Activated T-cell treated with anti-CD3 and anti-CD28 coated beads, Interleukin-2, amount 50 U/mL, for 72 hours (primary cell): ENCODE measurements at regions not wholly inside any gene's neighbourhood (a gene's known extent, or its start where the extent isn't known, plus 50 kb on each side); places are given as distances from the start of the nearest gene placed in this dataset.

Experiments used
- ATAC-seq, 2 donors: fragments of 150-1000 bp; cut with Tn5 transposase; replicated peaks in 1 of 2; 2 replicates each; pipeline ENCODE4 v1.10.0; 2021; ENCODE audit warnings: moderate library complexity in 2 of 2, mild to moderate bottlenecking in 1 of 2
- DNase-seq, 2 donors: peaks; one replicate each; pipeline ENCODE4 v3.0.0; 2021 to 2022; ENCODE audit warnings: mixed read lengths in 1 of 2
- H3K27ac Mint-ChIP-seq: one replicate; pipeline ENCODE4 v1.8.0; 2022; ENCODE audit warnings: mild to moderate bottlenecking, moderate library complexity, mixed read lengths
- H3K27me3 Mint-ChIP-seq: one replicate; pipeline ENCODE4 v1.8.0; 2022; ENCODE audit warnings: low read depth, mixed read lengths
- H3K36me3 Mint-ChIP-seq, 2 donors: one replicate each; pipeline ENCODE4 v1.8.0; 2022; ENCODE audit warnings: mixed read lengths in 2 of 2, mild to moderate bottlenecking in 1 of 2; ENCODE audit not compliant: insufficient read depth in 2 of 2
- H3K4me1 Mint-ChIP-seq: one replicate; pipeline ENCODE4 v1.8.0; 2022; ENCODE audit warnings: low read depth, mixed read lengths
- H3K4me3 Mint-ChIP-seq, 2 donors: one replicate each; pipeline ENCODE4 v1.8.0; 2022; ENCODE audit warnings: mild to moderate bottlenecking in 2 of 2, mixed read lengths in 2 of 2, moderate library complexity in 2 of 2
- H3K9me3 Mint-ChIP-seq, 2 donors: one replicate each; pipeline ENCODE4 v1.8.0; 2022; ENCODE audit warnings: mixed read lengths in 2 of 2

DNA sequence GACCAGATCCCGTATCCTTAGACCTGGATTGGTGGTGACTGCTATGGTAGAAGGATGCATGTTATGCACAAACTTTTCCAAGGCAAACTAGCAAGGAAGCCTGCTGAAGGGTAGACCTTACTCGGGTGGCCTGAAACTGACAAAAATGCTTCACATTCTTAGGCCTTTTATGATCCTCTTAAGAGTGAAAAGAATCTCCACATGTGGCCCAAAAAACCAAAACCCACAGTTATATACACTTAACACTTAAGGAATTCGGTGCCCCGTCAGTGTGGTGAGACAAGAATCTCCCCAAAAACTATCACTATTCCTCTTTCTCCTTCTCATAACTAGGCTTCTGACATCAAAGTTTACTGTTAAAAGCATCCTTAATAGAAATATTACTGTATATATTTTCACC lies 130.1 kb upstream of the SOX2 start:
- ATAC-seq = no peak
- Mint-ChIP-seq H3K4me3 (no peak overlapping the region), H3K36me3 (peaks cover 0 to 2% of the 10 kb centered on the region in 2 donors), H3K4me1 (no peaks in the 10 kb centered on the region), H3K27me3 (no peaks in the 10 kb centered on the region), H3K9me3 (peaks cover 5 to 6% of the 10 kb centered on the region in 2 donors), H3K27ac (no peak overlapping the region)
- no peak for DNase-seq

DNA sequence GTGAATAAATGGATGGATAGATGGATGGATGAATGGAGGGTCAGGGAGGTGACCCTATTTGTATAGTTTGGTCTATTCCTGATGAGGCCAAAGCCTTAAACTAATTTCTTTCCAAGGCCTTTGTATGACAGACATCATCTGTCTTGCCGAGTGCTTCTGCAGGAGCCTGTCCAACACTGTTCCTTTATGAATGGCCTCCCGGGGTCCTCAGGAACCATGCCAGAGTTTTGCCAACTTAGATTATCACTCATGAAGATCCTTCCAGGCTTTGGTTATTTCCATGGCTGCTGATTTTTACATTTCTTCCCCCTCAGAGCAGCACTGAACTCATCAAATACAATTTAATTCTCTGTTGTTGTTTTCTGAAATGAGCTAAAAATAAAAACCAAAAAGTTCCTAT lies 133.0 kb upstream of the SOX2 start:
- Mint-ChIP-seq H3K9me3 (peaks cover 1 to 2% of the 10 kb centered on the region in 2 donors), H3K4me3 (no peak overlapping the region), H3K27ac (no peak overlapping the region), H3K27me3 (no peaks in the 10 kb centered on the region), H3K36me3 (peaks cover 0 to 2% of the 10 kb centered on the region in 2 donors), H3K4me1 (no peaks in the 10 kb centered on the region)
- DNase-seq (no peak), ATAC-seq (no peak)

DNA sequence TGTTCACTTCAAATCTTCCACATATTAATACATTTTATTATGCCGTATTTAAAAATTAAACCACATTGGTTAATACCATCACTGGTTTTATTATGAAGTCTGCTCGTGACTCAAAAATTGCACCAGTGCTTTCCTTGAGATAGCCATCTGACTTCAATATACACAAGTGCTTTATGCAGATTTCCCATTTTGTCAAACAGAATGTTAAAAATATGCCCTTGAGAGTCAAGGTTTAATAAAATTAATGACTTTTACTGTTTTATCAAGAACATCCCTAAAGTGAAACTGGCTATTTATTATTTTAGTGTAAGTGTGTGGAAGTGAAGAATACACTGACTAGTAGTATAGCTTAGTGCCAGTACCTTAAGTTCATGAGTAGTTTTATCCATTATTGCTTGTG lies 139.3 kb upstream of the SOX2 start:
- no peaks in the 10 kb centered on the region for H3K4me1 Mint-ChIP-seq
- H3K9me3 Mint-ChIP-seq = no peaks in the 10 kb centered on the region
- no peaks in the 10 kb centered on the region for H3K27me3 Mint-ChIP-seq
- no peak for ATAC-seq
- no peak overlapping the region for H3K27ac Mint-ChIP-seq
- no peak overlapping the region for H3K4me3 Mint-ChIP-seq
- no peak for DNase-seq
- H3K36me3 Mint-ChIP-seq = no peaks in the 10 kb centered on the region

DNA sequence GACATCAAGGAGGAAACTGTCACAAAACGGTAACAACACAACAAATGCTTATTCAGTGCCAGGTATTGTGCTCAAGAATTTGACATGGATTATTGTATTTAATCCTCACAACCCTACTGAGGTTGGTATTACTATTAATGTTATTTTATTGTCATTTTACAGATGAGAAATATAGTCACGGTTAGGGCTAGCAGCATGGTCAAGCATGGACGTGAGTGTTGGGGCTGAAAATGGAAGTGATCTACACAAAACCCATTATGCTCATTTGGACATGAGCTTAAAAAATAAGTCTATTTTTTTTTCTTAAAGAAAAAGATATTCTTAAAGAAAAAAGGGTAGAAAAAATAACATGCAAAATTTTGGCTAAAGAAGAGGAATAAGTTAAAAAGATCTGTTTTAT lies 141.3 kb upstream of the SOX2 start:
- Mint-ChIP-seq H3K36me3 (no peaks in the 10 kb centered on the region), H3K4me3 (no peak overlapping the region), H3K4me1 (no peaks in the 10 kb centered on the region), H3K27me3 (no peaks in the 10 kb centered on the region), H3K27ac (no peak overlapping the region), H3K9me3 (no peaks in the 10 kb centered on the region)
- DNase-seq (no peak), ATAC-seq (no peak)

DNA sequence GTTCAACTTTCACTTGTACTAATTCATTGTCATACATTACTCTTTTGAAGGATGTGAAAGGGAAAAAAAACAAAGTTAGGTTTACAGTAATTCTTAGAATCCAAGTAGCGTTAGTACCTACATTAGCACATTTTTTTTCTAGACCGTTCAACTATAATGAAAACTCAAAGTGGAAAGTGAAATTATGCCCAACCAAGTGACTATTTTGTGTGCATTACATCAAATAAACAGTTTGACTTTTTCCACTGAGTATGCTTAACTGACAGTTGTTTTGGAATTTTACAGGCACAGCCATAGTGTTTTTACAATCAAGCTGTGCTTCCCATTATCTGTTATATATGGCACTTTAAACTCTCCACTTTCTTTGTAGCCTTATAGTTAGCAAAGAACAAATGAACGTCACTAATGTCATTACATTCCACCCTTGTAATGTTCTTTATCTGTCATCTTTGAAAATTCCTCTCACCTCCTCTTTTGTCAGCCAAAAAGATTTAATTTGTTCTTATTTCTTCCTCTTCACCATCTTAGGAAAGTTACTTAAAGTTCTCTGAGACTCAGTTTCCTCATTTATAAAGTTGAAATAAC lies 142.3 kb upstream of the SOX2 start:
- H3K4me3 Mint-ChIP-seq = no peak overlapping the region
- H3K9me3 Mint-ChIP-seq = no peaks in the 10 kb centered on the region
- H3K27me3 Mint-ChIP-seq = no peaks in the 10 kb centered on the region
- H3K4me1 Mint-ChIP-seq = no peaks in the 10 kb centered on the region
- ATAC-seq (no peak), DNase-seq (no peak)
- no peaks in the 10 kb centered on the region for H3K36me3 Mint-ChIP-seq
- no peak overlapping the region for H3K27ac Mint-ChIP-seq

DNA sequence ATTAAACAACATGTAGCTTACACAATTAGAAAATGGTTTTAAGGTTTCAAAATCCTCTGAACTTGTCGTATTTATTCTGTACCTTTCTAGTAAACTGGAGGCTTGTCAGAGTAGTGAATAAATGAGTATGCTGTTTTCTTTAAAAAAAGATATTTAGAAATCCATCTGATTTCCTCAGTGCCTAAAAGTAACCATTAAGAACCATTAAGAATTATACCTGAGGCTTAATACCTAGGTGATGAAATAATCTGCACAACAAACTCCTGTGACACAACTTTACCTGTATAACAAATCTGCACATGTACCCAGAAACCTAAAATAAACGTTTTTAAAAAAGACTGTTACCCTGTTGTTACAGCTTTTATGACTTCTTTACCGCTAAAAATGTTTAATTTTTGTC lies 143.0 kb upstream of the SOX2 start:
- Mint-ChIP-seq H3K36me3 (no peaks in the 10 kb centered on the region), H3K27ac (no peak overlapping the region), H3K9me3 (no peaks in the 10 kb centered on the region), H3K27me3 (no peaks in the 10 kb centered on the region), H3K4me1 (no peaks in the 10 kb centered on the region), H3K4me3 (no peak overlapping the region)
- DNase-seq (no peak), ATAC-seq (no peak)

DNA sequence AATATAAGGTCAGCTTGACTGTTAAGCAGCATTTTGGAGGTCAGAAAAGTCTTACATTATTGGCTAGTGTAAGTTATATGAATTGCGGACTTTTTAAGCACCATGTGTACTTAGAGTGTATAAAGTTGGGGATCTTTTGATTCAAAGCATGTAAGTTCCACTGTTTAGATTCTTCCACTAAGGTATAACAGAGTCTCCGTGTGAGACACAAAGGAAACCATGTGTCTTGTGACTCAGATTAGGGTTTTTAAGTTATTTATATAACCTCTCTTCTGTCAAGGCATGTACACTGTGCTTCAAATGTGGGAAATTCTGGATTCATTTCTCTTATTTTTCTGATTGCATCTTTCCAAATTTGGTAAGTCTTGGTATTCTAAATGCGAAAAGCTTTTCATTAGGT lies 143.5 kb upstream of the SOX2 start:
- Mint-ChIP-seq H3K4me3 (no peak overlapping the region), H3K36me3 (no peaks in the 10 kb centered on the region), H3K4me1 (no peaks in the 10 kb centered on the region), H3K27me3 (no peaks in the 10 kb centered on the region), H3K27ac (no peak overlapping the region), H3K9me3 (no peaks in the 10 kb centered on the region)
- ATAC-seq (no peak), DNase-seq (no peak)

DNA sequence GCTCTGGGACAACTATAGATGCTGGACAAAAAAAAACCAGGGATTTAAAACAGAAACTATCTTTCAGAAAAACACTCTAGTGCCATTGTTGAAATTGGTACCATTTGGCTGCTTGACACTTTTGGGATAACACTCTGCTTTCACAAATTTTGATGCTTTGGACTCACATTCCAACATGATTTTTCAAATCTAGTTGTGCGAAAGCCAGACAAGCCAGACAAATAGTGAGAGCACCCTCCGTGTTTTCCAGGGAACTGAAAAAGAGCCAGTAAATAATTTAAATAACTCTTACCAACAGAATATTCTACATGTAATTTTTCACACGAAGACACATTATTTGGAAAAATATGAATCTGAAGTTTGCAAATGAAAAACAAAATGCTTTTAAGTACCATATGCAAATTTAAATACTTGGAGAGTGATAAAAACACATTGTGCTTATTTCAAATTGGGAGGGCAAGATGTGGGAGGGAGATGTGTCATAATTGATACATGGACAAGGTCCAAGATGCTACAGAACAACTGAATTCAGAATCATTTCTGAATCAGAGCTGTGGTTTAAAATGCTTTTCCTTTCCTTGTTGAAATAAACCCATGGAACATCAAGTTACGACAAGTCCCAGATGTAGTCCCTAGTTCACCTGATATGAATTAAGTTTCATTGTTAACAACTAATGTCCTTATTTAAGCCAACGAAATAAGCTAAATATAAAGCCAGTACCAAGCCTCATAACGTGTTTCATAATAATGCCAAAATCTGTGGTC lies 144.2 kb upstream of the SOX2 start:
- Mint-ChIP-seq H3K27me3 (no peaks in the 10 kb centered on the region), H3K27ac (no peak overlapping the region), H3K9me3 (no peaks in the 10 kb centered on the region), H3K4me3 (no peak overlapping the region), H3K36me3 (no peaks in the 10 kb centered on the region), H3K4me1 (no peaks in the 10 kb centered on the region)
- DNase-seq = no peak
- no peak for ATAC-seq

DNA sequence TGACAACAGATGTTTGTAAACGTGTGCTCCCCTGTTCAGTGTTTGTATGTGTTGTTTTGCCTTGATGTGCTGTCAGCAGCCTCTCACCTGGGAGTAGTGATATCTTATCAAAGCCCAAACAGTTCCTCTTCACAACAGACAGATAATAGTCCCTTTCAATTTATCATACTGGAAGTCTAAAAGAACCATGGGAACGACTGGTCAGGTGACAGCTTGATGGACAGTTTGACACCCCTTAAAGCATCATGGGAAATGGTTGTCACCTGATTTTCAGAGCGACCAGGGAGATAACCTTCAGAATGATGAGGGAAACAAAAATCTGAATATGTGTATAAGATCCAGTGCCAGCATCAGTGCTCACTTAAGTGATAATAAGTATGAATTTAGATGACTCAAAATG lies 146.3 kb upstream of the SOX2 start:
- Mint-ChIP-seq H3K27me3 (no peaks in the 10 kb centered on the region), H3K9me3 (no peaks in the 10 kb centered on the region), H3K36me3 (no peaks in the 10 kb centered on the region), H3K27ac (no peak overlapping the region), H3K4me1 (no peaks in the 10 kb centered on the region), H3K4me3 (no peak overlapping the region)
- DNase-seq (no peak), ATAC-seq (no peak)

DNA sequence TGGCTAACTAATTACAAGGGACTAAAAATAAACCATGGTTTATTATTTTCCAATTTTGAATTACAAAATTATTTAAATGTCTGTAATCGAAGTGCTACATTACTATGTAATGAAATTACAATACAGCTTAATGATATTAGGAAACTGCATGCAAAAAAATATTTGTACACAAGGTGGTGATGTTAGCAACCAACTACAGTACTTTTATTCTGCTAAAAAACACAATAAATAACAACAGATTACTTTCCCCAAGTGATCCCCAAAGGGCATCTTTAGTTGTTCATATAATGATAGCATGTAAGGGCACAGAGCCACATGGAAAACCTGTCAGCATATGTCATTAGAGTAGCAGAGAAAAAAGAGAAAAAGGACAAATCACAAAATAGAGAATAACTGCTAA lies 147.5 kb upstream of the SOX2 start:
- H3K9me3 Mint-ChIP-seq = no peaks in the 10 kb centered on the region
- no peaks in the 10 kb centered on the region for H3K36me3 Mint-ChIP-seq
- no peaks in the 10 kb centered on the region for H3K27me3 Mint-ChIP-seq
- no peaks in the 10 kb centered on the region for H3K4me1 Mint-ChIP-seq
- DNase-seq = no peak
- H3K27ac Mint-ChIP-seq = no peak overlapping the region
- ATAC-seq = no peak
- H3K4me3 Mint-ChIP-seq = no peak overlapping the region

DNA sequence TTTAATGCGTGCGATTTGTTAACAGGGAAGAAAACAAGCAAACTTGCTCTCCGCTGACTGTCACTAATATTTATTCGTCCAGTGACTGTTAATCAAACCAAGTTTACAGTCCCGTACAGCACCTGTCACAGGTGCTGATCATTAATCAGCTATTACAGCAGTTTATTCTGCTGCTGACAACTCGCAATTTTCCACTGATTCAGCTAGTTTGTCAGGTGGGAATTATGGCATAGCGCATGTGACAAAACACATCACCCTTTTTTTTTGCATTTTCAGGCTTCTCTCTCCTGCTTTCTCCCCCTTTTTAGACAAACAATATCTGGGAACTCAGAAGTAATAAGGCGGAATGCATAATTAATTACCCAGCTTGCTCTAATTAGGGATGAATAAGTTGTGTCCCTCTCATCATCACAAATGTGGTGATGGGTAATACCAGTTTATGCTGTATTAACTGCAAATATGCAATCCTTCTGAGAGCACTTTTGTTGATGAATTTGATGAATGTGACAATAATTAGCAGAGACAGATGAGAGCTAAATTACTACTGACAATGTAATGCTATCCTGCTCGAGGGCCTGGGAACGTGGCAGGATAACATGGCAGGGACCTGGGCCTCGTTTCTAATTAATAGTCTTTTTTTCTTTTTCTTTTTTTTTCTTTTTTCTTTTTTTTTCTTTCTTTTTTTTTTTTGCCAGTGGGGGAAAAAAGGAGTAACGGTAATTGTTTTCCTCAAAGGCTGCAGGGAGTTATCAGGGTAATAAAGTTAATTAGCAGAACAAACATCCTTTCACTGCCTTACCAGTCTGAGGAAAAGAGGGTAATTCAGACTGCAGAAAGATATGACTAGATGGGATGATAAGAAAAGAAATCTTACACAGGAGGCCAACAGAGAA lies 150.3 kb upstream of the SOX2 start:
- no peak for ATAC-seq
- H3K27me3 Mint-ChIP-seq = no peaks in the 10 kb centered on the region

DNA sequence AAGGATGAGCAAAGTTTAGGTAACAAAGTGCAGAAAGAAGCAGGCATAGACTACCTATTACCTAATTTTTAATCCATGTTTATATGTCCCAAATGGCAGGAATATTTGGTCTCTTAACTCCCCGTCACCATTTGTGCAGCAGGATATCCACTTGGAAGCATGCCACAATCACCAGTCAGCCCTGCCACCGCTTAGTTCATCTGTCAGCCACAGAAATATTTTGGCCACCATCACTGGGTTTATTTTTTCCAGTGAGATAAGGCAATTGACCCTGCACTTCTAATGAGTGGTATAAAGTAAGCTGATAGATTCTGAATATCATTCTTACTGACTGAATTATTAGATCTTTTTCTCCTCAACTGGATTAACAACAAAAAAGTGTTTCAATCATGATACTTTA lies 152.9 kb upstream of the SOX2 start:
- H3K4me3 Mint-ChIP-seq = no peak overlapping the region
- no peaks in the 10 kb centered on the region for H3K9me3 Mint-ChIP-seq
- H3K36me3 Mint-ChIP-seq = no peaks in the 10 kb centered on the region
- no peaks in the 10 kb centered on the region for H3K4me1 Mint-ChIP-seq
- no peak for DNase-seq
- ATAC-seq = no peak
- no peaks in the 10 kb centered on the region for H3K27me3 Mint-ChIP-seq
- H3K27ac Mint-ChIP-seq = no peak overlapping the region

More for the DNA sequence above, 150.3 kb upstream of the SOX2 start:
- no peaks in the 10 kb centered on the region for H3K36me3 Mint-ChIP-seq
- H3K4me3 Mint-ChIP-seq = no peak overlapping the region
- DNase-seq = no peak
- H3K9me3 Mint-ChIP-seq = no peaks in the 10 kb centered on the region
- H3K4me1 Mint-ChIP-seq = no peaks in the 10 kb centered on the region
- no peak overlapping the region for H3K27ac Mint-ChIP-seq

DNA sequence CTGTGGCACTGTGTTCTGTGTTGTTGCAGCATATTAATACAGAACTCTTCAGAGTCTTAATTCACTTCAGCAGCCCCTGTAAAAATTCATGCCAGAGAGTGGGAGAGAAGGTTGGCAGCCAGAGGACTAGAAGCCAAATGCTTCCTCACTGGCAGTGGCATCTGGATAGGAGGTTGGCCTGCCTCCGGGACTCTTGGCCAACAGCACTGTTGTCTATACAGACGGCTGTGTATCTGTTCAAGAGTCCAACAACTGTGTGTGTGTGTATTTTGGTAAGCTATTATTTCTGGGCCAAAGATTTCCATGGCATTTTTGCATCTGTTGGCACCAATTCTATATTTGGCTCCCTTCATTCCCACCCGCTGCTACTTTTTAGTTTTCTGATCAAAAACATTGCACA lies 156.0 kb upstream of the SOX2 start:
- Mint-ChIP-seq H3K27ac (no peak overlapping the region), H3K4me3 (no peak overlapping the region), H3K4me1 (no peaks in the 10 kb centered on the region), H3K36me3 (no peaks in the 10 kb centered on the region), H3K27me3 (no peaks in the 10 kb centered on the region), H3K9me3 (no peaks in the 10 kb centered on the region)
- DNase-seq (no peak), ATAC-seq (no peak)
